Sigmoid colon (tissue), 6 donors: ENCODE measurements at regions not wholly inside any gene's neighbourhood (a gene's known extent, or its start where the extent isn't known, plus 50 kb on each side); places are given as distances from the start of the nearest gene placed in this dataset.

Experiments
- DNase-seq: peaks from one replicate; pipeline ENCODE4 v3.0.0-alpha.2; 2019
- H3K27ac ChIP-seq, 4 donors: fragments of 200-600 bp; sonication (generic); one replicate each; pipeline ENCODE4 v1.5.1; 2016 to 2019; ENCODE audit warnings: mild to moderate bottlenecking in 1 of 4
- H3K27me3 ChIP-seq, 3 donors: fragments of 200-600 bp; sonication (generic); one replicate each; pipeline ENCODE4 v1.5.1; 2019; ENCODE audit warnings: mild to moderate bottlenecking in 1 of 3
- H3K36me3 ChIP-seq, 4 donors: fragments of 200-600 bp; sonication (generic); one replicate each; pipeline ENCODE4 v1.5.1; 2016 to 2019
- H3K4me1 ChIP-seq, 4 donors: fragments of 200-600 bp; sonication (generic); one replicate each; pipeline ENCODE4 v1.5.1; 2017 to 2019
- H3K4me3 ChIP-seq, 4 donors: fragments of 200-600 bp; sonication (generic); one replicate each; pipeline ENCODE4 v1.5.1; 2017 to 2019; ENCODE audit warnings: mild to moderate bottlenecking in 2 of 4, moderate library complexity in 1 of 4
- H3K9me3 ChIP-seq, 4 donors: fragments of 200-600 bp in 3 of 4; sonication (generic) in 3 of 4; one replicate each; pipeline versions ENCODE4 v1.5.1 to v1.6.1; 2013 to 2019
- EP300 ChIP-seq, 4 donors: sonication (generic); formaldehyde crosslinking; IDR thresholded peaks; one replicate each; pipeline ENCODE4 v1.6.1; 2017; ENCODE audit warnings: antibody characterized with exemption in 4 of 4
- POLR2A ChIP-seq, 2 donors: fragments of 450-650 bp; IDR thresholded peaks; one replicate each; pipeline ENCODE4 v1.6.1; 2016; ENCODE audit warnings: antibody characterized with exemption in 2 of 2, mild to moderate bottlenecking in 2 of 2, moderate library complexity in 2 of 2
- POLR2AphosphoS5 ChIP-seq, 4 donors: sonication (generic); formaldehyde crosslinking; IDR thresholded peaks; one replicate each; pipeline ENCODE4 v1.6.1; 2017; ENCODE audit warnings: antibody characterized with exemption in 4 of 4
- WGBS, 2 donors: extraction: QIAGEN DNeasy Blood & Tissue Kit; methylation state at CpG; one replicate each; pipeline ENCODE4 v1.1.7; 2013; 5-methylcytosine and 5-hydroxymethylcytosine counted together
- intact Hi-C: fragments of 100-400 bp; cut with DNase I; formaldehyde crosslinking; loops from one replicate; pipeline ENCODE4 v1.15.1; 2023
- TF ChIP-seq, protein P1 (sequence below), 4 experiments: fragments of 450-650 bp in 3 of 4; fragments of 200-600 bp in 1 of 4; IDR thresholded peaks; one replicate each; pipeline ENCODE4 v1.5.1; 2016 to 2019; ENCODE audit warnings: antibody characterized with exemption in 4 of 4, mild to moderate bottlenecking in 3 of 4, moderate library complexity in 2 of 4
- donor health status: healthy with polysubstance abuse.
- donor health status: healthy.

DNA sequence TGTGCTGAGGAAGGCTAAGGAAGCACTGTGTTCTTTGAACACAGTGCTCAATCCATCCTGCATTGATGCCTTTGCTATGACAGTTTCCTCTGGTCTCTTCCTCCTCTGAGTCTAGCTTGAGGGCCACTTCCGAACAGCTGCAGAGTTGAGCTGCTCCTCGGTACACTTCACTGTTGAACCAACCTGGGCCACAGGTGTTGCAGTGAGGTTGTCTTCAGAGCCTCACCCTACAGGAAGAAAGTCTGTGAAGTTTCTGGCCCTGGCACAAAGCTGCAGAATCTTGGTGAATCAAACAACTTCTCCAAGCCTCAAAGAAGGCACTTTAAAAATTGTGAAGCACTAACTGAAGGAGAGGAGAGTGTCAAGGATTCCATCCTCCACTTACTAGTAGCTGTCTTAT, 394.0 kb downstream of the KCNRG start:
- DNase-seq = no peak
- Histone ChIP-seq H3K36me3 (no peaks in the 10 kb centered on the region), H3K9me3 (no peaks in the 10 kb centered on the region), H3K27me3 (no peaks in the 10 kb centered on the region), H3K4me3 (no peak overlapping the region), H3K27ac (no peak overlapping the region), H3K4me1 (peaks cover 0 to 23% (median 17%) of the 10 kb centered on the region in 4 donors)
- WGBS, 2 donors = 82 to 92% methylated on average over 2 of the region's 2 CpGs
- TF ChIP-seq, protein P1, sequence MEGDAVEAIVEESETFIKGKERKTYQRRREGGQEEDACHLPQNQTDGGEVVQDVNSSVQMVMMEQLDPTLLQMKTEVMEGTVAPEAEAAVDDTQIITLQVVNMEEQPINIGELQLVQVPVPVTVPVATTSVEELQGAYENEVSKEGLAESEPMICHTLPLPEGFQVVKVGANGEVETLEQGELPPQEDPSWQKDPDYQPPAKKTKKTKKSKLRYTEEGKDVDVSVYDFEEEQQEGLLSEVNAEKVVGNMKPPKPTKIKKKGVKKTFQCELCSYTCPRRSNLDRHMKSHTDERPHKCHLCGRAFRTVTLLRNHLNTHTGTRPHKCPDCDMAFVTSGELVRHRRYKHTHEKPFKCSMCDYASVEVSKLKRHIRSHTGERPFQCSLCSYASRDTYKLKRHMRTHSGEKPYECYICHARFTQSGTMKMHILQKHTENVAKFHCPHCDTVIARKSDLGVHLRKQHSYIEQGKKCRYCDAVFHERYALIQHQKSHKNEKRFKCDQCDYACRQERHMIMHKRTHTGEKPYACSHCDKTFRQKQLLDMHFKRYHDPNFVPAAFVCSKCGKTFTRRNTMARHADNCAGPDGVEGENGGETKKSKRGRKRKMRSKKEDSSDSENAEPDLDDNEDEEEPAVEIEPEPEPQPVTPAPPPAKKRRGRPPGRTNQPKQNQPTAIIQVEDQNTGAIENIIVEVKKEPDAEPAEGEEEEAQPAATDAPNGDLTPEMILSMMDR (IDR thresholded peaks at IDR 0.05) = no peak
- no peak for TF ChIP-seq POLR2A (IDR thresholded peaks at IDR 0.05)
- TF ChIP-seq POLR2AphosphoS5 (IDR thresholded peaks at IDR 0.05) = no peak
- TF ChIP-seq EP300 (IDR thresholded peaks at IDR 0.05) = no peak
- intact Hi-C loops = no loop called here

DNA sequence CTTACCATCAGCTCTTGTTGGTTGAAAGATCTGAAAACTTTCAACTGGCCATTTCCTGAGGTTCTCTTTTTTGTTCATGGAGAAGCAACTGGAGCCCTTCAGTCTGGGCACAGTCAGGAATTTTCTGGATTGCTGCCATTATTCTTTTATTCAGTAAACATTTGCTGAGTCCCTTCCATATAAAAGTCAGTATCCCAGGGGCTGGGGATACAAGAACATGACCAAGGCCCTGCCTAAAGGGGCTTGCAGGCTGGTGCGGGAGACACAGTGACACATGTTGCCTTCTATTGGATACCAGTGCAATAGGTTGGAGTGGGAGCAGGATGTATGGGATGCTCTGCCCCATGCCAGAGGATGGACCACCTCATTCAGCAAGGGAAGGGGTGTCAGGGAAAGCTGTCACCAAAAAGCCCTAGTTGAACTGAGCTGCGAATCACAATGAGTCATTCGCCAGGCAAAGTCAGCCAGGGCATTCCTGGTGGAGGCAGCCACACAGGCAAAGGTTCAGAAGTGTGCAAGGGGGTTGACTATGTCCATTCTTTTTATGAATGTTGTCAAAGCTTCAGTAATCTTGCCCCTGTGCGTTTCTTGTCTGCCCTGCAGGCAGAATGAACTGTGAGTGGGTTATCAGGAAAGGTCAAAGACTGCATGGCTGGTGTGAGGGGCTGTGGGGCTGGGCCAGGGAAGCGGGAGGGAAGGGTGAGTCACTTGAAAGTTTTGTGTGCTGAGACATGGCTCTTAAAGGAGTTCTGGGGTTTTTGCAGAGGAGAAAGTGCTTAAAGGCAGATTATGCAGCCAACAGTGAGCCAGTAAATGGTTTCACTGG, 395.9 kb downstream of the KCNRG start:
- no peak for DNase-seq
- no peak for TF ChIP-seq POLR2AphosphoS5 (IDR thresholded peaks at IDR 0.05)
- no peak for TF ChIP-seq EP300 (IDR thresholded peaks at IDR 0.05)
- TF ChIP-seq POLR2A (IDR thresholded peaks at IDR 0.05) = no peak
- TF ChIP-seq, protein P1 (IDR thresholded peaks at IDR 0.05) = no peak
- H3K27ac ChIP-seq = peak overlapping the region in 3 of 4 donors; percentile 12 to 40 (median 15)
- H3K36me3 ChIP-seq = no peaks in the 10 kb centered on the region
- intact Hi-C loops = no loop called here
- H3K9me3 ChIP-seq = no peaks in the 10 kb centered on the region
- H3K4me3 ChIP-seq = no peak overlapping the region
- no peaks in the 10 kb centered on the region for H3K27me3 ChIP-seq
- H3K4me1 ChIP-seq = peaks cover 0 to 23% (median 17%) of the 10 kb centered on the region in 4 donors
- 80 to 86% methylated on average over 5 of the region's 5 CpGs for WGBS, 2 donors

DNA sequence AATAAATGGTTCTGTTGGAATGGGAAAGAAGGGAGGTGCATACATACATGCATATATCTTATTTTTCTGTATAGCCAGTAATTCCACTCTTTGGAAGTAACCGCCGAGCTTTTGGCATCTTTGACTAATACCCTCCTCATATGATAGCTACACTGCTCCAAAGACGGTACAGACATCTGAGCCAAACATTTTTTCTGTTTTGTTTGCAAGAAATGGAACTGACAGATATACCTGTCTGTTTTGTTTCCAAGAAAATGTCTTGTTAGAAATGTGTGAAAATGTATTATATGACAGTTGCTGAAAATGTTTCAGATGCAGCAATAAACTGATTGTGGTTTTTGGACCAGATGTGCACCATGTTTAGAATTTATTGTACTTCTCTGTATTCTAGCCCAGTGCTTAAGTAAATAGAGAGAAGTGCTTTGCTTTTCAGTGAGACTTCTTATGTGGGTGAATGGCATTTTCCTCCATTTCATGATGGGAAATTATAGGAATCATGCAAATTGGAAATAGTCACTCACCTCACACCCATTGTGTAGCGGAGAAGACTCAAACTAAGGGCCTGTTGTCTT, 396.9 kb downstream of the KCNRG start:
- no peaks in the 10 kb centered on the region for H3K27me3 ChIP-seq
- peak overlapping the region in 1 of 4 donors; percentile 40 for H3K27ac ChIP-seq
- no peaks in the 10 kb centered on the region for H3K36me3 ChIP-seq
- H3K9me3 ChIP-seq = no peaks in the 10 kb centered on the region
- peaks cover 0 to 23% (median 17%) of the 10 kb centered on the region in 4 donors for H3K4me1 ChIP-seq
- intact Hi-C loops = no loop called here
- WGBS, 2 donors = 86 to 88% methylated on average over 4 of the region's 4 CpGs
- H3K4me3 ChIP-seq = no peak overlapping the region
- no peak for DNase-seq
- TF ChIP-seq EP300 (IDR thresholded peaks at IDR 0.05) (no peak), POLR2AphosphoS5 (IDR thresholded peaks at IDR 0.05) (no peak), POLR2A (IDR thresholded peaks at IDR 0.05) (no peak)
- TF ChIP-seq, protein P1 (IDR thresholded peaks at IDR 0.05) = no peak

DNA sequence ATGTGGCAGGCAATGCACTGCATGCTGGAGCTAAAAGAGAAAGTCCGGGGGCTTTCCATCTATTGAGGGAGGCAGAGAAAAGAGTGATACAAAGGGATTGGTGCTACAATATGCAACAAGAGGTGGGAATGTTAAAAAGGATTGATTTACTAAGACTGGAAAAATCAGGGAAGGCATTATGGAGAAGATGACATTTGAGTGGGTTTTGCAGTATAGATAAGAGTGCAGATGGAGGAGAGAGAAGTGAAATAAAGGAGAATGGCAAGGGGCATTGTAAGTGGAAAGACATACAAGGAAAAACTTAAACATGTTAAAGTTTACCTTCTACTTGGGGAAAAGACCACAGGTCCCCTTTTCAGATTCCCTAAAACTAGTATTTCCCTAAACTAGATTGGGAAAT, 399.4 kb downstream of the KCNRG start:
- no peak overlapping the region for H3K4me3 ChIP-seq
- WGBS, 2 donors = 95 to 96% methylated on average over 1 of the region's 1 CpG
- no peak for TF ChIP-seq EP300 (IDR thresholded peaks at IDR 0.05)
- H3K27me3 ChIP-seq = no peaks in the 10 kb centered on the region
- H3K9me3 ChIP-seq = no peaks in the 10 kb centered on the region
- intact Hi-C loops = no loop called here
- DNase-seq = no peak
- no peak overlapping the region for H3K27ac ChIP-seq
- no peaks in the 10 kb centered on the region for H3K36me3 ChIP-seq
- peaks cover 0 to 30% (median 22%) of the 10 kb centered on the region in 4 donors for H3K4me1 ChIP-seq

DNA sequence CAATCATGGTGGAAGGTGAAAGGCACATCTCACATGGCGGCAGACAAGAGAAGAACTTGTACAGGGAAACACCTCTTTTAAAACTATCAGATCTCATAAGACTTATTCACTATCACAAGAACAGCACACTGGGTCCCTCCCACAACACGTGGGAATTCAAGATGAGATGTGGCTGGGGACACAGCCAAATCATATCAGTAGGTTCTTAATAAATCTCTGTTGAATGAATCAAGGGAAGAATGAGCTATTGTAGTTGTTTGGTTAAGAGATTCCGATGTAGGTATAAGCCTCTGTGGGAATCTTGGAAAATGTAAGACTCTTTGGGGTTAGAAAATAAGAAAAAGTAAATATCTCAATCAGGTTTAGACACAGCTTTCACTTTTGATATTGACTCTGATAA, 400.2 kb downstream of the KCNRG start:
- intact Hi-C loops = no loop called here
- DNase-seq = no peak
- Histone ChIP-seq H3K27me3 (no peaks in the 10 kb centered on the region), H3K27ac (no peak overlapping the region), H3K36me3 (no peaks in the 10 kb centered on the region), H3K4me1 (peaks cover 0 to 37% (median 26%) of the 10 kb centered on the region in 4 donors), H3K9me3 (no peaks in the 10 kb centered on the region), H3K4me3 (no peak overlapping the region)
- TF ChIP-seq POLR2AphosphoS5 (IDR thresholded peaks at IDR 0.05) = no peak
- no peak for TF ChIP-seq POLR2A (IDR thresholded peaks at IDR 0.05)
- TF ChIP-seq, protein P1 (IDR thresholded peaks at IDR 0.05) = no peak
- TF ChIP-seq EP300 (IDR thresholded peaks at IDR 0.05) = no peak
- 88 to 92% methylated on average over 3 of the region's 3 CpGs for WGBS, 2 donors
